ENCODE measurements at regions not wholly inside any gene's neighbourhood (a gene's known extent, or its start where the extent isn't known, plus 50 kb on each side); places are given as distances from the start of the nearest gene placed in this dataset.

GRCh38 chrY:12517338-12517737 lies 183.7 kb upstream of the USP9Y start:
- no peaks in the 10 kb centered on the region for H3K9me3 ChIP-seq (replicated peaks; ENCODE audit: control insufficient read depth, insufficient read depth, low read length)
- no peaks in the 10 kb centered on the region for H3K36me3 ChIP-seq (ENCODE audit: control insufficient read depth in 2 of 2, extremely low read depth in 1 of 2, insufficient read depth in 2 of 2, low read length in 2 of 2)
- DNase-seq (ENCODE audit: low read depth, low spot score) (no peak), FAIRE-seq (no peak)
- no peak overlapping the region for H3K9ac ChIP-seq (replicated peaks; ENCODE audit: extremely low read depth, insufficient read depth, low read length)
- intact Hi-C loops (cut with micrococcal nuclease): no loop called here
- no peaks in the 10 kb centered on the region for H3K79me2 ChIP-seq (ENCODE audit: control insufficient read depth, insufficient read depth, low read length)
- H3K4me2 ChIP-seq (ENCODE audit: insufficient read depth, low read length): no peak overlapping the region
- ChIA-PET POLR2A (no interaction called here), CTCF (no interaction called here)
- no peak overlapping the region for H3K4me3 ChIP-seq (replicated peaks in 1 of 3; ENCODE audit: insufficient read depth in 1 of 3, low read depth in 1 of 3, low read length in 3 of 3)
- no peaks in the 10 kb centered on the region for H3K4me1 ChIP-seq (ENCODE audit: control insufficient read depth, extremely low read depth, insufficient read depth, low read length)
- no TSS peak for BruUV-seq (replicated peaks)
- H3K9me1 ChIP-seq (replicated peaks; ENCODE audit: control insufficient read depth, extremely low read depth, insufficient read depth, low read length): no peaks in the 10 kb centered on the region
- dilution Hi-C loops (cut with MboI; ENCODE audit: extremely low pct_ligation_motif_present, low sequenced_read_pairs): no loop called here
- no peak overlapping the region for H3K27ac ChIP-seq (ENCODE audit: insufficient read depth, low read depth, low read length)
- no peak for TF ChIP-seq FOS (IDR thresholded peaks at IDR 0.05; ENCODE audit: borderline replicate concordance, insufficient read depth, low read length)
- TF ChIP-seq POLR2A (IDR thresholded peaks at IDR 0.05; ENCODE audit: low read depth, low read length): no peak
- TF ChIP-seq, protein P1, sequence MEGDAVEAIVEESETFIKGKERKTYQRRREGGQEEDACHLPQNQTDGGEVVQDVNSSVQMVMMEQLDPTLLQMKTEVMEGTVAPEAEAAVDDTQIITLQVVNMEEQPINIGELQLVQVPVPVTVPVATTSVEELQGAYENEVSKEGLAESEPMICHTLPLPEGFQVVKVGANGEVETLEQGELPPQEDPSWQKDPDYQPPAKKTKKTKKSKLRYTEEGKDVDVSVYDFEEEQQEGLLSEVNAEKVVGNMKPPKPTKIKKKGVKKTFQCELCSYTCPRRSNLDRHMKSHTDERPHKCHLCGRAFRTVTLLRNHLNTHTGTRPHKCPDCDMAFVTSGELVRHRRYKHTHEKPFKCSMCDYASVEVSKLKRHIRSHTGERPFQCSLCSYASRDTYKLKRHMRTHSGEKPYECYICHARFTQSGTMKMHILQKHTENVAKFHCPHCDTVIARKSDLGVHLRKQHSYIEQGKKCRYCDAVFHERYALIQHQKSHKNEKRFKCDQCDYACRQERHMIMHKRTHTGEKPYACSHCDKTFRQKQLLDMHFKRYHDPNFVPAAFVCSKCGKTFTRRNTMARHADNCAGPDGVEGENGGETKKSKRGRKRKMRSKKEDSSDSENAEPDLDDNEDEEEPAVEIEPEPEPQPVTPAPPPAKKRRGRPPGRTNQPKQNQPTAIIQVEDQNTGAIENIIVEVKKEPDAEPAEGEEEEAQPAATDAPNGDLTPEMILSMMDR (IDR thresholded peaks at IDR 0.05; ENCODE audit: extremely low read depth in 1 of 2, insufficient read depth in 1 of 2, low read depth in 1 of 2, low read length in 2 of 2): no peak
- TF ChIP-seq GATA2 (IDR thresholded peaks at IDR 0.05; ENCODE audit: insufficient read depth, insufficient read length, low read depth, low read length): no peak
- TF ChIP-seq MYC (IDR thresholded peaks at IDR 0.05; ENCODE audit: low read depth, low read length): no peak
- TF ChIP-seq, protein P2, sequence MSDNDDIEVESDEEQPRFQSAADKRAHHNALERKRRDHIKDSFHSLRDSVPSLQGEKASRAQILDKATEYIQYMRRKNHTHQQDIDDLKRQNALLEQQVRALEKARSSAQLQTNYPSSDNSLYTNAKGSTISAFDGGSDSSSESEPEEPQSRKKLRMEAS (IDR thresholded peaks at IDR 0.05; ENCODE audit: insufficient read depth, insufficient read length): no peak
- no peak for TF ChIP-seq POLR2AphosphoS5 (IDR thresholded peaks at IDR 0.05; ENCODE audit: insufficient read depth, low read depth, low read length)
- H4K20me1 ChIP-seq (replicated peaks; ENCODE audit: control insufficient read depth, extremely low read depth, insufficient read depth, low read length): no peaks in the 10 kb centered on the region
- no peak overlapping the region for H2AFZ ChIP-seq (ENCODE audit: low read depth, low read length)
- no peaks in the 10 kb centered on the region for H3K27me3 ChIP-seq (ENCODE audit: control insufficient read depth in 2 of 2, insufficient read depth in 2 of 2, low read length in 2 of 2)

DNA sequence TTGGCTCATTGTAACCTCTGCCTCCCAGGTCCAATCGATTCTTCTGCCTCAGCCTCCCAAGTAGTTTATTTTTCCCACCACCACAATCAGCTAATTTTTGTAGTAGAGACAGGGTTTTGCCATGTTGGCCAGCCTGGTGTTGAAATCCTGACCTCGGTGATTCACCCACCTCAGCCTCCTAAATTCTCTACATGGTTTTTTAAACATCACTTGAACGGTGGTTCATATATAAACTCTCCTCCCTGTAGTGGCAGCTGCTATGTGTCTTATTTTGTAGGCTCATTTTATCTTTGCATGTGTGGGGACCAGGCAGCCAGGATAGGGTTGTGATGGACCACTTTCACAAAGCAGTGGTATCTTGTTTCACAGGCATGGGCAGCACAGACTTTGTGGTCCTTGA lies 175.8 kb upstream of the USP9Y start:
- TF ChIP-seq POLR2A (IDR thresholded peaks at IDR 0.05; ENCODE audit: low read depth, low read length): no peak
- TF ChIP-seq POLR2AphosphoS5 (IDR thresholded peaks at IDR 0.05; ENCODE audit: insufficient read depth, low read depth, low read length): no peak
- TF ChIP-seq, protein P2 (IDR thresholded peaks at IDR 0.05; ENCODE audit: insufficient read depth, insufficient read length): no peak
- TF ChIP-seq FOS (IDR thresholded peaks at IDR 0.05; ENCODE audit: borderline replicate concordance, insufficient read depth, low read length): no peak
- TF ChIP-seq EZH2 (IDR thresholded peaks at IDR 0.05; ENCODE audit: borderline replicate concordance, low read depth, low read length, severe bottlenecking): no peak
- no peak for TF ChIP-seq GATA2 (IDR thresholded peaks at IDR 0.05; ENCODE audit: insufficient read depth, insufficient read length, low read depth, low read length)
- no peak for TF ChIP-seq JUN (IDR thresholded peaks at IDR 0.05; ENCODE audit: borderline replicate concordance, insufficient read depth, insufficient read length, low read depth)
- TF ChIP-seq, protein P1 (IDR thresholded peaks at IDR 0.05; ENCODE audit: extremely low read depth in 1 of 2, insufficient read depth in 1 of 2, low read depth in 1 of 2, low read length in 2 of 2): no peak
- TF ChIP-seq MYC (IDR thresholded peaks at IDR 0.05; ENCODE audit: low read depth, low read length): no peak
- Histone ChIP-seq H3K4me1 (ENCODE audit: control insufficient read depth, extremely low read depth, insufficient read depth, low read length) (no peaks in the 10 kb centered on the region), H3K36me3 (ENCODE audit: control insufficient read depth in 2 of 2, extremely low read depth in 1 of 2, insufficient read depth in 2 of 2, low read length in 2 of 2) (no peaks in the 10 kb centered on the region), H2AFZ (ENCODE audit: low read depth, low read length) (no peak overlapping the region), H3K79me2 (ENCODE audit: control insufficient read depth, insufficient read depth, low read length) (no peaks in the 10 kb centered on the region), H3K9ac (replicated peaks; ENCODE audit: extremely low read depth, insufficient read depth, low read length) (no peak overlapping the region), H3K27ac (ENCODE audit: insufficient read depth, low read depth, low read length) (no peak overlapping the region), H3K27me3 (ENCODE audit: control insufficient read depth in 2 of 2, insufficient read depth in 2 of 2, low read length in 2 of 2) (no peaks in the 10 kb centered on the region), H4K20me1 (replicated peaks; ENCODE audit: control insufficient read depth, extremely low read depth, insufficient read depth, low read length) (no peaks in the 10 kb centered on the region), H3K9me3 (replicated peaks; ENCODE audit: control insufficient read depth, insufficient read depth, low read length) (no peaks in the 10 kb centered on the region), H3K4me2 (ENCODE audit: insufficient read depth, low read length) (no peak overlapping the region), H3K9me1 (replicated peaks; ENCODE audit: control insufficient read depth, extremely low read depth, insufficient read depth, low read length) (no peaks in the 10 kb centered on the region), H3K4me3 (replicated peaks in 1 of 3; ENCODE audit: insufficient read depth in 1 of 3, low read depth in 1 of 3, low read length in 3 of 3) (no peak overlapping the region)
- ChIA-PET POLR2A (no interaction called here), CTCF (no interaction called here)
- BruUV-seq (replicated peaks): no TSS peak
- DNase-seq (ENCODE audit: low read depth, low spot score): no peak
- FAIRE-seq: no peak
- intact Hi-C loops (cut with micrococcal nuclease) (no loop called here), dilution Hi-C loops (cut with MboI; ENCODE audit: extremely low pct_ligation_motif_present, low sequenced_read_pairs) (no loop called here)

All from endothelial cell of umbilical vein (primary cell).